GM10248 (cell line): ENCODE measurements at regions not wholly inside any gene's neighbourhood (a gene's known extent, or its start where the extent isn't known, plus 50 kb on each side); places are given as distances from the start of the nearest gene placed in this dataset.

ENCODE experiments used
- CTCF ChIA-PET: fragments of 300-600 bp; sonication (Branson Sonifier 250); formaldehyde crosslinking; extraction: SDS; loops from one replicate; lab custom pipeline; 2021; ENCODE audit warnings: antibody characterized with exemption; lab: Yijun Ruan, JAX
- POLR2A ChIA-PET: fragments of 350-650 bp; sonication (Branson Sonifier 250); formaldehyde crosslinking; extraction: SDS; loops from one replicate; lab custom pipeline; 2020; ENCODE audit warnings: antibody characterized with exemption; lab: Yijun Ruan, JAX
- DNase-seq: peaks from one replicate; pipeline ENCODE4 v3.0.0; 2012; ENCODE audit errors: extremely low spot score
- TF ChIP-seq, protein P1 (sequence below): IDR thresholded peaks from 2 replicates; pipeline ENCODE4 v1.5.1; 2012; ENCODE audit warnings: mild to moderate bottlenecking, low read depth; ENCODE audit errors: extremely low read depth, missing control alignments, control extremely low read depth

DNA sequence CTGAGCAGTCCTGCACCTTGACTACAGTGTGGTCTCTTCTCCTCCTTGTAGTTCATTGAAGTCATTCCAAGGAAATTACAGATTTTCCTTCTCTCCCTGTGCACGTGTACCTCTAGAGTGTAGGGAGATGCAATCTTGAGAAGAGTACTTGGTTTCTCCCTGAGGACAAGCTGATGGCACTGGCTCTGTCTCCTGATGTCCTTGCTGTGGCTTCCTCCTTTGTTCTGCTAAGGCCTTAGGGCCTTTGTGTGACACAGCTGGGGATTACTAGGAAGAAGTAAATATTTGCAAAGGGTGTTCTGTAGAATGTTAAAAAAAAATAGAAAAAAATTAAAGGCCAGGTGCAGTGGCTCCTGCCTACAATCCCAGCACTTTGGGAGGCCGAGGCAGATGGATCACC, 66.2 kb upstream of the APOBEC4 start:
- TF ChIP-seq, protein P1, sequence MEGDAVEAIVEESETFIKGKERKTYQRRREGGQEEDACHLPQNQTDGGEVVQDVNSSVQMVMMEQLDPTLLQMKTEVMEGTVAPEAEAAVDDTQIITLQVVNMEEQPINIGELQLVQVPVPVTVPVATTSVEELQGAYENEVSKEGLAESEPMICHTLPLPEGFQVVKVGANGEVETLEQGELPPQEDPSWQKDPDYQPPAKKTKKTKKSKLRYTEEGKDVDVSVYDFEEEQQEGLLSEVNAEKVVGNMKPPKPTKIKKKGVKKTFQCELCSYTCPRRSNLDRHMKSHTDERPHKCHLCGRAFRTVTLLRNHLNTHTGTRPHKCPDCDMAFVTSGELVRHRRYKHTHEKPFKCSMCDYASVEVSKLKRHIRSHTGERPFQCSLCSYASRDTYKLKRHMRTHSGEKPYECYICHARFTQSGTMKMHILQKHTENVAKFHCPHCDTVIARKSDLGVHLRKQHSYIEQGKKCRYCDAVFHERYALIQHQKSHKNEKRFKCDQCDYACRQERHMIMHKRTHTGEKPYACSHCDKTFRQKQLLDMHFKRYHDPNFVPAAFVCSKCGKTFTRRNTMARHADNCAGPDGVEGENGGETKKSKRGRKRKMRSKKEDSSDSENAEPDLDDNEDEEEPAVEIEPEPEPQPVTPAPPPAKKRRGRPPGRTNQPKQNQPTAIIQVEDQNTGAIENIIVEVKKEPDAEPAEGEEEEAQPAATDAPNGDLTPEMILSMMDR: no peak
- CTCF ChIA-PET: interaction anchor here (1.3 to 1.5 kb wide), 3 partner anchors 10 to 34 kb away, joined by 3 to 4 read pairs (median 4); no protein-coding TSS in a partner anchor
- no peak for DNase-seq
- POLR2A ChIA-PET: no interaction called here

DNA sequence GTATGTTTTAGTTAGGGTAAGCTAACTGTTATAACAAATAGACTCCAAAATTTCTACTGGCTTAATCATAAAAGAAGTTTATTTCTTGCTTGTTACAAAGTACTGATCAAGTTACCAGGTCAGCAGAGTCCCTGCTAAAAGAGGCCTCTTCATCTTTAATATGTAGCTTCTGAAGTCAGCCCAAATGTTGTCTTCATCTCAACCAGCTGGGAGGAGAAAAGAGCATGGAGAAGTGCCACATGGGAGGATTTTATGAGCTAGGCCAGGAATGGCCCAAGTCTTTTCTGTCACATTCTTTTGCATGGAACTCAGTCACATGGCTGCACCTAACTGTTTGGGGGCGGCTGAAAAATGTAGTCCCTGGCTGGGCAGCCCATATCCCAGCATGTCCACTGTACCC, 63.2 kb upstream of the APOBEC4 start:
- ChIA-PET CTCF (interaction anchor here (1.8 kb wide), 1 partner anchor 31 kb away, joined by 9 read pairs; no protein-coding TSS in a partner anchor), POLR2A (no interaction called here)
- TF ChIP-seq, protein P1: no peak
- no peak for DNase-seq

- ChIA-PET CTCF (interaction anchor here (1.0 to 1.9 kb wide), 6 partner anchors 8 to 204 kb away, joined by 3 to 7 read pairs (median 4); no protein-coding TSS in a partner anchor), POLR2A (no interaction called here)
- TF ChIP-seq, protein P1: no peak
- DNase-seq: no peak
These were observed 58.7 kb upstream of the APOBEC4 start for GRCh38 chr1:183711741-183712361.

DNA sequence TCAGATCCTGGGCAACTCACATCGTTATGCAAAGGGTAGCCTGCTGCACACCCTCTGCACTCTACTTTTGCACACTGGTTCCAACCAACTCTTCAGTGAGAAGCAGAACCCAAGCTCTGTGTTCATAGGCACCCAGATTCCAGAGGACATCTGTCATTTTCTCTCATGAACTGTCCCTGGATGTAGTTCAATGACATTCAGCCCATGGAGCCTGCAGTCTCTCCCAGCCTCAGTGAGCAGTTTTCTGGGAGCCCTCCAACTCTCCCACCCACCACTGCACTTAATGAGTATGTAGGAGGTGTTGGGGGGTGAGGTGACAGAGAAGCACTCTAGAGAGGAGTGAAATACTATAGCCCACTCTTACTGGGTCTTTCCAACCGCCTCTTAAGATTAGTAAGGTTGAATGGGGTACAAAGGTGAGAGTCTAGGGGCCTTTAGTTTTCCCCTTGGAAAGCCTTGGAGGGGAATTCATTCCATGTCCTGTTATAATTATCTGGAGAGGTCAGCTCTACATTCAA, 58.1 kb upstream of the APOBEC4 start:
- DNase-seq: no peak
- CTCF ChIA-PET: interaction anchor here (1.1 to 1.9 kb wide), 4 partner anchors 10 to 205 kb away, joined by 3 to 7 read pairs (median 4); no protein-coding TSS in a partner anchor
- POLR2A ChIA-PET: no interaction called here
- TF ChIP-seq, protein P1: no peak

GRCh38 chr1:183710734-183711133, 57.6 kb upstream of the APOBEC4 start:
- CTCF ChIA-PET: interaction anchor here (1.1 to 1.9 kb wide), 3 partner anchors 10 to 26 kb away, joined by 3 to 8 read pairs (median 7); no protein-coding TSS in a partner anchor
- DNase-seq: no peak
- POLR2A ChIA-PET: no interaction called here
- TF ChIP-seq, protein P1: no peak

DNA sequence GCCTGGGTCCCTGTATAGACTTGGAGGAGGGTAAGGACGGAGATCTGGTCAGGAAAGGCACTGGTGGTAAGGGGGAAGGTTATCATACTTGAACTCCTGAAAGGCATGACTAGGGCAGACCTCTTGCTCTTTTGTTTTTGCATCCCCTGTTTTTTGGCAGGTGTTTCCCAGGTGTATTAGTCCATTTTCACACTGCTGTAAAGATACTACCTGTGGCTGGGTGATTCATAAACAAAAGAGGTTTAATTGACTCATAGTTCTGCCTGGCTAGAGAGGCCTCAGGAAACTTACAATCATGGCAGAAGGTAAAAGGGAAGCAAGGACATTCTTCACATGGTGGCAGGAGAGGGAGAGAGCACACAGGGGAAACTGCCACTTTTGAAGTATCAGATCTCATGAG, 57.2 kb upstream of the APOBEC4 start:
- ChIA-PET CTCF (interaction anchor here (0.8 to 1.9 kb wide), 4 partner anchors 10 to 25 kb away, joined by 3 to 8 read pairs (median 6); no protein-coding TSS in a partner anchor), POLR2A (no interaction called here)

More for the DNA sequence above, 57.2 kb upstream of the APOBEC4 start:
- DNase-seq: no peak
- TF ChIP-seq, protein P1: no peak
